ENCODE measurements at regions not wholly inside any gene's neighbourhood (a gene's known extent, or its start where the extent isn't known, plus 50 kb on each side); places are given as distances from the start of the nearest gene placed in this dataset.

GRCh38 chr1:67532452-67533216 lies 102.4 kb upstream of the SERBP1 start:
- no peak overlapping the region for H3K27ac ChIP-seq
- DNase-seq (ENCODE audit: low spot score in 2 of 2), result no peak
- H3K9me3 ChIP-seq, result no peaks in the 10 kb centered on the region
- intact Hi-C loops (cut with DNase I; ENCODE audit: low total_unique reads), result loop anchor here (10.0 kb wide), 1 partner anchor 222 kb away; no protein-coding TSS in a partner anchor
- TF ChIP-seq CTCF (IDR thresholded peaks at IDR 0.05), result peak; percentile 74 to 83 (median 77)
- no peak for TF ChIP-seq POLR2AphosphoS5 (IDR thresholded peaks at IDR 0.05)
- no peak overlapping the region for H3K4me3 ChIP-seq
- H3K4me1 ChIP-seq, result no peaks in the 10 kb centered on the region
- H3K36me3 ChIP-seq, result no peaks in the 10 kb centered on the region
- H3K27me3 ChIP-seq, result no peaks in the 10 kb centered on the region

- H3K27me3 ChIP-seq, result no peaks in the 10 kb centered on the region
- no peaks in the 10 kb centered on the region for H3K36me3 ChIP-seq
- no peaks in the 10 kb centered on the region for H3K4me1 ChIP-seq
- intact Hi-C loops (cut with DNase I; ENCODE audit: low total_unique reads), result loop anchor here (10.0 kb wide), 1 partner anchor 220 kb away; no protein-coding TSS in a partner anchor
- no peak overlapping the region for H3K27ac ChIP-seq
- TF ChIP-seq CTCF (IDR thresholded peaks at IDR 0.05), result no peak
- no peak for TF ChIP-seq POLR2A (IDR thresholded peaks at IDR 0.05)
- TF ChIP-seq POLR2AphosphoS5 (IDR thresholded peaks at IDR 0.05), result no peak
- no peak for DNase-seq (ENCODE audit: low spot score in 2 of 2)
- H3K4me3 ChIP-seq, result no peak overlapping the region
- H3K9me3 ChIP-seq, result no peaks in the 10 kb centered on the region
These were observed 104.4 kb upstream of the SERBP1 start for GRCh38 chr1:67534627-67535065.

GRCh38 chr1:67535474-67535873 lies 105.3 kb upstream of the SERBP1 start:
- Histone ChIP-seq H3K4me3 (no peak overlapping the region), H3K9me3 (no peaks in the 10 kb centered on the region), H3K27ac (no peak overlapping the region), H3K36me3 (no peaks in the 10 kb centered on the region), H3K4me1 (no peaks in the 10 kb centered on the region), H3K27me3 (no peaks in the 10 kb centered on the region)
- intact Hi-C loops (cut with DNase I; ENCODE audit: low total_unique reads), result loop anchor here (10.0 kb wide), 1 partner anchor 219 kb away; no protein-coding TSS in a partner anchor
- TF ChIP-seq POLR2A (IDR thresholded peaks at IDR 0.05) (no peak), CTCF (IDR thresholded peaks at IDR 0.05) (peak; percentile 95 to 98 (median 96)), POLR2AphosphoS5 (IDR thresholded peaks at IDR 0.05) (peak; percentile 65 to 86 (median 70))
- peak; percentile 79 to 81 for DNase-seq (ENCODE audit: low spot score in 2 of 2)

- no peaks in the 10 kb centered on the region for H3K4me1 ChIP-seq
- DNase-seq (ENCODE audit: low spot score in 2 of 2), result peak in 1 of 2 donors; percentile 41
- H3K27me3 ChIP-seq, result no peaks in the 10 kb centered on the region
- no peaks in the 10 kb centered on the region for H3K9me3 ChIP-seq
- intact Hi-C loops (cut with DNase I; ENCODE audit: low total_unique reads), result loop anchor here (10.0 kb wide), 1 partner anchor 218 kb away; no protein-coding TSS in a partner anchor
- TF ChIP-seq POLR2A (IDR thresholded peaks at IDR 0.05) (no peak), POLR2AphosphoS5 (IDR thresholded peaks at IDR 0.05) (no peak), CTCF (IDR thresholded peaks at IDR 0.05) (no peak)
- peak overlapping the region; percentile 38 to 73 for H3K27ac ChIP-seq
- no peak overlapping the region for H3K4me3 ChIP-seq
- H3K36me3 ChIP-seq, result no peaks in the 10 kb centered on the region
These were observed 106.9 kb upstream of the SERBP1 start for GRCh38 chr1:67536957-67537666.

- intact Hi-C loops (cut with DNase I; ENCODE audit: low total_unique reads), result loop anchor here (10.0 kb wide), 1 partner anchor 217 kb away; no protein-coding TSS in a partner anchor
- Histone ChIP-seq H3K36me3 (no peaks in the 10 kb centered on the region), H3K27ac (peak overlapping the region; percentile 38 to 73), H3K4me1 (no peaks in the 10 kb centered on the region), H3K27me3 (no peaks in the 10 kb centered on the region), H3K9me3 (no peaks in the 10 kb centered on the region), H3K4me3 (no peak overlapping the region)
- TF ChIP-seq POLR2A (IDR thresholded peaks at IDR 0.05) (no peak), CTCF (IDR thresholded peaks at IDR 0.05) (no peak), POLR2AphosphoS5 (IDR thresholded peaks at IDR 0.05) (no peak)
- no peak for DNase-seq (ENCODE audit: low spot score in 2 of 2)
These were observed 107.4 kb upstream of the SERBP1 start for GRCh38 chr1:67537667-67538018.

Data from breast epithelium (tissue), 4 donors.